ENCODE measurements at regions not wholly inside any gene's neighbourhood (a gene's known extent, or its start where the extent isn't known, plus 50 kb on each side); places are given as distances from the start of the nearest gene placed in this dataset.
A peak's percentile ranks its signal among the peaks of the same experiment; 100 is the strongest.

GRCh38 chr3:72153477-72154314, 368.7 kb upstream of the PROK2 start:
- TF ChIP-seq ZFX (IDR thresholded peaks at IDR 0.05; ENCODE audit: borderline replicate concordance) = no peak
- TF ChIP-seq, protein P1, sequence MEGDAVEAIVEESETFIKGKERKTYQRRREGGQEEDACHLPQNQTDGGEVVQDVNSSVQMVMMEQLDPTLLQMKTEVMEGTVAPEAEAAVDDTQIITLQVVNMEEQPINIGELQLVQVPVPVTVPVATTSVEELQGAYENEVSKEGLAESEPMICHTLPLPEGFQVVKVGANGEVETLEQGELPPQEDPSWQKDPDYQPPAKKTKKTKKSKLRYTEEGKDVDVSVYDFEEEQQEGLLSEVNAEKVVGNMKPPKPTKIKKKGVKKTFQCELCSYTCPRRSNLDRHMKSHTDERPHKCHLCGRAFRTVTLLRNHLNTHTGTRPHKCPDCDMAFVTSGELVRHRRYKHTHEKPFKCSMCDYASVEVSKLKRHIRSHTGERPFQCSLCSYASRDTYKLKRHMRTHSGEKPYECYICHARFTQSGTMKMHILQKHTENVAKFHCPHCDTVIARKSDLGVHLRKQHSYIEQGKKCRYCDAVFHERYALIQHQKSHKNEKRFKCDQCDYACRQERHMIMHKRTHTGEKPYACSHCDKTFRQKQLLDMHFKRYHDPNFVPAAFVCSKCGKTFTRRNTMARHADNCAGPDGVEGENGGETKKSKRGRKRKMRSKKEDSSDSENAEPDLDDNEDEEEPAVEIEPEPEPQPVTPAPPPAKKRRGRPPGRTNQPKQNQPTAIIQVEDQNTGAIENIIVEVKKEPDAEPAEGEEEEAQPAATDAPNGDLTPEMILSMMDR (IDR thresholded peaks at IDR 0.05) = no peak
- peak overlapping the region; percentile 52 for H3K27ac ChIP-seq

DNA sequence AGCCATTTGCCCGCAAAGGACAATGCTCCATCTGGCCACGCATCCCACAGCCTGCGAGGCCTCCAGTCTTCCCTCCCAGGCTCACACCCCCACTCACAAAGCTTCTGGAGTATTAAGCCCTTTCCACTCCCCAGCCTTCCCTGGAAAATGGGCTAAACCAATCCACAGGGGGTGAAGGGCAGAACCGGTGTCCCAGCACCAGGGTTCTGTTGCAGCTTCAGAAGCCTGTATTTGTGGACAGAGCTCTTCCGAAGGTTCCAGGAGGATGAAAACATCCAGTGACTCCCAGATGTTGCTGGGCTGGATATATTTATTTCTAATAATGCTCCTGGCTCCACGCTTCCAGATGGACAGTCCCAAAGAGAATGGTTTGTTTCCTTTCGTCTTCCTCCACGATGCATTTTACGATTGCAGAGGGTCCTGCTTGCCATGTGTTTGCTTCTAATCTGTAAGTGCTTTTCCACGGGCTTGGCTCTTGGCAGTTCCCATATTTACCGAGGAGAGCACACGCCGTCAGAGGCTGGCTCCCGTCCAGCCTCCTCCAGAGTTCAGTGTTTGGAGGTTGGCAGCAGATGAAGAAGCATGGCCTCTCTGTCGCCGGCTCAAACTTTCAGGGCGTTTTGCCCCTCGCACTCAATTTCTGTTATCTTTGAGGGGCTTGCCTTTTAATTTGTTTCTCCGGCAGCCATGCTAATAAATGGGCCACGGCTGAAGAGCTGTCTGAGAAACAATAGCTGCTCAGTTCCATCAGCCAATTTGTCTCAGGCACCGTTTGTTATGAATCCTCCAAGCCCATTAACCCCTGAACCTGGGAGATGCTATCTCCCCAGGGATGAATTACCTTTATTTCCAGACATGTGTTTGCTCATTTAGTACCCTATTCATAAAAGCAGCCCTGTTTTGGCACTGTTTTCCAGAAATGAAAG, 367.9 kb upstream of the PROK2 start:
- peak overlapping the region; percentile 52 for H3K27ac ChIP-seq
- no peak for TF ChIP-seq ZFX (IDR thresholded peaks at IDR 0.05; ENCODE audit: borderline replicate concordance)
- TF ChIP-seq, protein P1 (IDR thresholded peaks at IDR 0.05) = no peak

GRCh38 chr3:72151465-72152238, 366.7 kb upstream of the PROK2 start:
- peak overlapping the region; percentile 48 for H3K27ac ChIP-seq
- no peak for TF ChIP-seq ZFX (IDR thresholded peaks at IDR 0.05; ENCODE audit: borderline replicate concordance)
- TF ChIP-seq, protein P1 (IDR thresholded peaks at IDR 0.05) = no peak

DNA sequence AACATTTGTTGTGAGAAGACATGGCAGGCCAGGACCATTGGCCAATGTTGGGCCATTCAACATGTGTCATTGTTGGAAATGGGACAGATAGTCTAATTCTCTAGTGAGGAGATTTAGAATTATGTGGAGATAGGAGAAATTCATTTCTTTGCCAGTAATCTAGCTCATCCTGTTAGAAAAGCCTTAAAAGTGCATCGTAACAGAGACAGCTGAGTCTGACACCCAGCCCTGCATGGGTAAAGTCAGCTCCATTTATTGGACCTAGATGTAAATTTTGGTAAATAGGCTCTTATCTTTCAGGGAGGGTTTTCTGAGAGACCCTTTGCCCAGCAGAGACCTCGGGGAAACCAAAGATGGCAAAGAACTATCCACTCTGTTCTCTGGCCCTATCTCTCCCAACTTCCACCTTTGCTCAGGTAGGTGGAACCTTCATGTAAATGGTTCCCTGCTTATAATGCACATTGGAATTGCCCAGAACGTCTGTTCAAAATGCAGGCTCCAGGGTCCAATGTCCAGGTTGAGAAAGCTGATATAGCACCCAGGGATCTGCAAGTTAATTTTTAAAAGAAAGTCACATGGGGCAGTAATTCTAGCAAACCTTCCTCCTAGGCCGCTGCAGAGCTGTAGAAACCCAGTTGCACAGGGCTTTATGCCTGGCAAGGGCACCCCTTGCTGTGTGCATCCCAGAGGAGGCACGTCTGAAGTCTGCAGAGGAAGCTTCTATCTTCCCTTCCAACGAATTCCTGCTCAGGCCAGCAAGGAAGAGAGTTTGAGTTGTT, 365.9 kb upstream of the PROK2 start:
- peak overlapping the region; percentile 48 for H3K27ac ChIP-seq
- TF ChIP-seq ZFX (IDR thresholded peaks at IDR 0.05; ENCODE audit: borderline replicate concordance) = no peak
- TF ChIP-seq, protein P1 (IDR thresholded peaks at IDR 0.05) = no peak

DNA sequence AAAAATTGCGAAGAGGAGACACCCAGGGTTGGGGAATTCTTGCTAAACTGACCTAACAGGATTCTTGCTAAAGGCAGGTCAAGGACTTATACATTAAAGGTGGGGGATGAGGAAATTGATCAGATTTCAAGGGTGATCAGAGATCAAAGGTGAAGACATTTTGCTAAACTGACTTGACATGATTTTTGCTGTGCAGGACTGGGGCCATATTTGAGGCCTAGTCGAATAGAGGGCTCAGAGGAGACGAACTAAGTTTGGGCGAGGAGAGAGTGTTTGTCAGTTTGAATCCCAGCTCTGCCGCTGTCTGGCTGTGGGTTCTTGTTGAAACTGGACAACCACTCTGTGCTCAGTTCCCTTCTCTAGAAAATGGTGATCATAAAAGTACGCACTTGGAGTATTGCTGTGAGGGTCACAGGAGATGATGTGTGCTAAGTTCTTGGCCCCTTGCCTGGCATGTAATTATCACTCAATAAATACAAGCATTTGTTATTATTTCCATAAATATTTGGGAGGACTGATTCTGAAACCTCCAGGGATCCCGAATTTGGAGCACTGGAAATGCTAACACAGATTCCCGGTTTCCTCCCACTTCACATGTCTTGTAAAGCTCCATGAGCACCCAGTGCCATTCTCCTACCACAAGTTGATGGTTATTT, 364.8 kb upstream of the PROK2 start:
- TF ChIP-seq ZFX (IDR thresholded peaks at IDR 0.05; ENCODE audit: borderline replicate concordance) = no peak
- TF ChIP-seq, protein P1 (IDR thresholded peaks at IDR 0.05) = no peak
- H3K27ac ChIP-seq = no peak overlapping the region

GRCh38 chr3:72147600-72147999, 362.7 kb upstream of the PROK2 start:
- H3K27ac ChIP-seq = no peak overlapping the region
- TF ChIP-seq ZFX (IDR thresholded peaks at IDR 0.05; ENCODE audit: borderline replicate concordance) = no peak
- TF ChIP-seq, protein P1 (IDR thresholded peaks at IDR 0.05) = no peak
